ENCODE measurements at regions not wholly inside any gene's neighbourhood (a gene's known extent, or its start where the extent isn't known, plus 50 kb on each side); places are given as distances from the start of the nearest gene placed in this dataset.

DNA sequence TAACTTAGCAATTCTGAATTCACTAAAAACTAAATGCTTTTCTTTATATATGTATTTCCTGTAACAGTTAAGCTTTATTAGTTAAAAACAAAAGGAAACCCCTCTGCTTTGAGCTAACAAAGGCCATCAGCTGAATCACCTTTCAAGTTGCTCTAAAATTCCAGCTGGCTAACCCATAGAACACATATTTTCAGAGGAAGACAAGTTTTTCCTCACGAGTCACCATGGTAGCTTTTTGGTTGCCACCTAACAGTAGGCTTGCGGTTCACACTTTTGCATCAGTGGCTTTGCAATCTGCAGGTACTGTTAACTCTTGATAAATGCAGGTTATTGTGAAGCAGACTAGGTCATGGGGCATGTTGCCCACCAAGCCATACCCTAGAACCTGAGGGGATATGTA, 57.6 kb upstream of the IRX5 start:
- Histone ChIP-seq H3K4me3 (ENCODE audit: insufficient read depth in 1 of 2, low read depth in 1 of 2, low read length in 2 of 2) (no peak overlapping the region), H4K8ac (ENCODE audit: low read length) (no peak overlapping the region), H3K36me3 (ENCODE audit: control insufficient read depth in 1 of 2, insufficient read depth in 2 of 2, low read depth in 1 of 2, low read length in 2 of 2) (no peaks in the 10 kb centered on the region), H3K9me3 (ENCODE audit: control insufficient read depth, low read length) (no peaks in the 10 kb centered on the region), H3K27ac (ENCODE audit: low read length, poor library complexity, severe bottlenecking) (no peak overlapping the region), H3K4me1 (ENCODE audit: control insufficient read depth, insufficient read depth, low read depth, low read length) (peaks cover 3% of the 10 kb centered on the region), H2BK120ac (ENCODE audit: low read depth, low read length) (no peak overlapping the region), H3K14ac (ENCODE audit: low read length in 2 of 2) (no peak overlapping the region), H2BK5ac (ENCODE audit: low read depth, low read length, poor library complexity, severe bottlenecking) (no peak overlapping the region), H3K23ac (ENCODE audit: low read length in 2 of 2) (no peak overlapping the region), H3K9ac (ENCODE audit: low read length) (no peak overlapping the region), H3K4ac (ENCODE audit: low read depth in 1 of 2, low read length in 2 of 2) (no peak overlapping the region), H3K79me1 (replicated peaks; ENCODE audit: low read length, poor library complexity, severe bottlenecking) (no peaks in the 10 kb centered on the region), H2AFZ (ENCODE audit: low read depth, low read length) (no peak overlapping the region), H2AK5ac (ENCODE audit: low read length, severe bottlenecking) (no peak overlapping the region), H2BK15ac (ENCODE audit: low read depth, poor library complexity, severe bottlenecking) (no peak overlapping the region), H3K18ac (ENCODE audit: low read depth in 1 of 2, low read length in 2 of 2) (no peak overlapping the region), H3K4me2 (ENCODE audit: low read length, poor library complexity, severe bottlenecking) (no peak overlapping the region), H2BK12ac (ENCODE audit: low read length in 2 of 2) (no peak overlapping the region), H4K91ac (ENCODE audit: low read length) (no peak overlapping the region), H3K27me3 (ENCODE audit: control insufficient read depth in 1 of 2, insufficient read depth in 1 of 2, low read length in 2 of 2) (no peaks in the 10 kb centered on the region)
- WGBS = 75% methylated on average over 2 of the region's 2 CpGs
- no peak for DNase-seq

DNA sequence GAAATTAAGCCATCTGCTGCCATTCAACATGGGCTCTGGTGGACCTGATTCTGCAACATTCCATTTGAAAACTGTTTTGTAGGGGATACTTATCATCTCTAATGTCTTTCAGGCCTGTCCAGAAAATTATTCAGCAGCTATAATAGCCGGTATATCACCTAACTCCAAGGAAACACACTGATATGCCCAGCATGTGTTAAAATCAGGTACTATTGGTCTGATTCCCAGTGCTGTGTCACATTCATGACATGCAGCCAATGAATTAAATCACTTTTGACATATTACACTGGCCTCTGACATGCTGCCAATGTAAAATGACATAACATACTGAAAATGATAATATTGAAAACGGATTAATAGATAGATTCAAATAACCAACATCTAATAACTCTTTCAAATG, 60.5 kb upstream of the IRX5 start:
- no peak overlapping the region for H3K4ac ChIP-seq (ENCODE audit: low read depth in 1 of 2, low read length in 2 of 2)
- no peak for DNase-seq
- H2BK15ac ChIP-seq (ENCODE audit: low read depth, poor library complexity, severe bottlenecking) = no peak overlapping the region
- no peak overlapping the region for H3K4me3 ChIP-seq (ENCODE audit: insufficient read depth in 1 of 2, low read depth in 1 of 2, low read length in 2 of 2)
- H3K14ac ChIP-seq (ENCODE audit: low read length in 2 of 2) = no peak overlapping the region
- peaks cover 3% of the 10 kb centered on the region for H3K9me3 ChIP-seq (ENCODE audit: control insufficient read depth, low read length)
- no peak overlapping the region for H4K91ac ChIP-seq (ENCODE audit: low read length)
- no peak overlapping the region for H3K9ac ChIP-seq (ENCODE audit: low read length)
- peaks cover 3% of the 10 kb centered on the region for H3K4me1 ChIP-seq (ENCODE audit: control insufficient read depth, insufficient read depth, low read depth, low read length)
- H2AK5ac ChIP-seq (ENCODE audit: low read length, severe bottlenecking) = no peak overlapping the region
- no peak overlapping the region for H2BK12ac ChIP-seq (ENCODE audit: low read length in 2 of 2)
- no peak overlapping the region for H3K4me2 ChIP-seq (ENCODE audit: low read length, poor library complexity, severe bottlenecking)
- H3K36me3 ChIP-seq (ENCODE audit: control insufficient read depth in 1 of 2, insufficient read depth in 2 of 2, low read depth in 1 of 2, low read length in 2 of 2) = no peaks in the 10 kb centered on the region
- H2BK5ac ChIP-seq (ENCODE audit: low read depth, low read length, poor library complexity, severe bottlenecking) = no peak overlapping the region
- H3K79me1 ChIP-seq (replicated peaks; ENCODE audit: low read length, poor library complexity, severe bottlenecking) = no peaks in the 10 kb centered on the region
- H4K8ac ChIP-seq (ENCODE audit: low read length) = no peak overlapping the region
- H3K18ac ChIP-seq (ENCODE audit: low read depth in 1 of 2, low read length in 2 of 2) = no peak overlapping the region
- H3K27ac ChIP-seq (ENCODE audit: low read length, poor library complexity, severe bottlenecking) = no peak overlapping the region
- H2BK120ac ChIP-seq (ENCODE audit: low read depth, low read length) = no peak overlapping the region
- H3K23ac ChIP-seq (ENCODE audit: low read length in 2 of 2) = no peak overlapping the region
- WGBS = 83% methylated on average over 1 of the region's 2 CpGs
- no peak overlapping the region for H2AFZ ChIP-seq (ENCODE audit: low read depth, low read length)
- H3K27me3 ChIP-seq (ENCODE audit: control insufficient read depth in 1 of 2, insufficient read depth in 1 of 2, low read length in 2 of 2) = no peaks in the 10 kb centered on the region

DNA sequence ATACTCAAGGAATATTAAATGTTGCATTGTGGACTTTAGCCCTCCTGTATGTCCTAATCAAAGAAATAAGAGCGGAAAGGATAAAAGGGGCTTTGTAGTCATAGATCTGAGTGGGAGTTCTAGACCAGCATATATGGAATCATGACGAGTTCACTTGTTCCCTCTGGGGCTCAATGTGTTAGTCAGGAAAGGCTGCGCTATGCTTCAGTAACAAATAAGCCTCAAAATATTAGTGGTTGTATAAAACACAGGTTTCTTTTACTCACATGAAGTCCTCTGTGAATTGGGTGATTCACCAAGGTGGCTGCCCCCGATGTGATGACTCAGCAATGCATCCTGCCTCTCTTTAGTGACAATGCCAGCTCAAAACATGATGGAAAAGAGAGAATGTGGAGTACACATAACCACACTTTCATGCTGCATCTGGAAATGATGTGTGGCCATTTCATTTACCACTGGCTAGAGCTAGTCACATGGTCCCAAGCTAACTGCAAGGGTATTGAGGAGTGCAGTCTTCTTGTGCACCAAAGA, 63.3 kb upstream of the IRX5 start:
- no peak overlapping the region for H3K18ac ChIP-seq (ENCODE audit: low read depth in 1 of 2, low read length in 2 of 2)
- no peak overlapping the region for H2AK5ac ChIP-seq (ENCODE audit: low read length, severe bottlenecking)
- H3K4me2 ChIP-seq (ENCODE audit: low read length, poor library complexity, severe bottlenecking) = no peak overlapping the region
- no peaks in the 10 kb centered on the region for H3K27me3 ChIP-seq (ENCODE audit: control insufficient read depth in 1 of 2, insufficient read depth in 1 of 2, low read length in 2 of 2)
- no peak overlapping the region for H3K14ac ChIP-seq (ENCODE audit: low read length in 2 of 2)
- no peak overlapping the region for H3K4me3 ChIP-seq (ENCODE audit: insufficient read depth in 1 of 2, low read depth in 1 of 2, low read length in 2 of 2)
- no peak overlapping the region for H3K4ac ChIP-seq (ENCODE audit: low read depth in 1 of 2, low read length in 2 of 2)
- H3K9ac ChIP-seq (ENCODE audit: low read length) = no peak overlapping the region
- no peak overlapping the region for H2BK15ac ChIP-seq (ENCODE audit: low read depth, poor library complexity, severe bottlenecking)
- no peak overlapping the region for H3K23ac ChIP-seq (ENCODE audit: low read length in 2 of 2)
- no peak overlapping the region for H3K27ac ChIP-seq (ENCODE audit: low read length, poor library complexity, severe bottlenecking)
- H4K8ac ChIP-seq (ENCODE audit: low read length) = no peak overlapping the region
- no peak overlapping the region for H2AFZ ChIP-seq (ENCODE audit: low read depth, low read length)
- H3K4me1 ChIP-seq (ENCODE audit: control insufficient read depth, insufficient read depth, low read depth, low read length) = no peaks in the 10 kb centered on the region
- 72% methylated on average over 3 of the region's 4 CpGs for WGBS
- H4K91ac ChIP-seq (ENCODE audit: low read length) = no peak overlapping the region
- no peak overlapping the region for H2BK5ac ChIP-seq (ENCODE audit: low read depth, low read length, poor library complexity, severe bottlenecking)
- peaks cover 3% of the 10 kb centered on the region for H3K9me3 ChIP-seq (ENCODE audit: control insufficient read depth, low read length)
- no peak overlapping the region for H2BK120ac ChIP-seq (ENCODE audit: low read depth, low read length)
- no peak overlapping the region for H2BK12ac ChIP-seq (ENCODE audit: low read length in 2 of 2)
- no peaks in the 10 kb centered on the region for H3K36me3 ChIP-seq (ENCODE audit: control insufficient read depth in 1 of 2, insufficient read depth in 2 of 2, low read depth in 1 of 2, low read length in 2 of 2)
- no peak for DNase-seq
- H3K79me1 ChIP-seq (replicated peaks; ENCODE audit: low read length, poor library complexity, severe bottlenecking) = no peaks in the 10 kb centered on the region

DNA sequence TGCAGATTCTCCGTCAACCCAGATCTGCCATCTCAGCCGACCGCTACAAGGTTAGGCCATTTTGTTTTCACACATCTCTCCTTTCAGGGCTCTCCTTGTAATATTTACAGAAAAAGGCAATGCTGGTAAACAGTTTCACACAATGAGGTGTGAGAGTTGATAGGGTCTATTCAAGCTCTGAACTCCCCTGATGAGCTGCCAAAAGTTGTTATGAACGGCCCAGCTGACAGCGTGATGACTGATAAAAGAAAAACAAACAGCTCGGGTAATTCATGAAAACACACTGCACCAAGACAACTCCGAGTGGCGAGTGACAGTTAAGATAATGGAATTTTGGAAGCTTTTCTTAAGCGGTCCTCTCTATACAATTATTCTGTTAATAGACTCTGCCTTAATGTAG, 68.1 kb upstream of the IRX5 start:
- H3K9ac ChIP-seq (ENCODE audit: low read length) = no peak overlapping the region
- no peak overlapping the region for H2AFZ ChIP-seq (ENCODE audit: low read depth, low read length)
- H3K27me3 ChIP-seq (ENCODE audit: control insufficient read depth in 1 of 2, insufficient read depth in 1 of 2, low read length in 2 of 2) = no peaks in the 10 kb centered on the region
- no peaks in the 10 kb centered on the region for H3K79me1 ChIP-seq (replicated peaks; ENCODE audit: low read length, poor library complexity, severe bottlenecking)
- H2BK15ac ChIP-seq (ENCODE audit: low read depth, poor library complexity, severe bottlenecking) = no peak overlapping the region
- peaks cover under 1% of the 10 kb centered on the region for H3K9me3 ChIP-seq (ENCODE audit: control insufficient read depth, low read length)
- no peak overlapping the region for H3K27ac ChIP-seq (ENCODE audit: low read length, poor library complexity, severe bottlenecking)
- H3K14ac ChIP-seq (ENCODE audit: low read length in 2 of 2) = no peak overlapping the region
- 55% methylated on average over 8 of the region's 9 CpGs for WGBS
- no peak overlapping the region for H4K91ac ChIP-seq (ENCODE audit: low read length)
- H2BK120ac ChIP-seq (ENCODE audit: low read depth, low read length) = no peak overlapping the region
- no peak for DNase-seq
- H4K8ac ChIP-seq (ENCODE audit: low read length) = no peak overlapping the region
- no peak overlapping the region for H3K18ac ChIP-seq (ENCODE audit: low read depth in 1 of 2, low read length in 2 of 2)
- no peaks in the 10 kb centered on the region for H3K4me1 ChIP-seq (ENCODE audit: control insufficient read depth, insufficient read depth, low read depth, low read length)
- H3K4me2 ChIP-seq (ENCODE audit: low read length, poor library complexity, severe bottlenecking) = no peak overlapping the region
- no peak overlapping the region for H2AK5ac ChIP-seq (ENCODE audit: low read length, severe bottlenecking)
- no peak overlapping the region for H2BK12ac ChIP-seq (ENCODE audit: low read length in 2 of 2)
- H3K4me3 ChIP-seq (ENCODE audit: insufficient read depth in 1 of 2, low read depth in 1 of 2, low read length in 2 of 2) = no peak overlapping the region
- H3K4ac ChIP-seq (ENCODE audit: low read depth in 1 of 2, low read length in 2 of 2) = no peak overlapping the region
- H2BK5ac ChIP-seq (ENCODE audit: low read depth, low read length, poor library complexity, severe bottlenecking) = no peak overlapping the region
- no peaks in the 10 kb centered on the region for H3K36me3 ChIP-seq (ENCODE audit: control insufficient read depth in 1 of 2, insufficient read depth in 2 of 2, low read depth in 1 of 2, low read length in 2 of 2)
- no peak overlapping the region for H3K23ac ChIP-seq (ENCODE audit: low read length in 2 of 2)
